ENCODE measurements at regions not wholly inside any gene's neighbourhood (a gene's known extent, or its start where the extent isn't known, plus 50 kb on each side); places are given as distances from the start of the nearest gene placed in this dataset.
"Not testable (repeated sequence)": the region's sequence is repeated elsewhere in the genome, so short reads cannot be mapped to it uniquely, and the experiment has no call there.

GRCh38 chr9:41839786-41840185 lies 289.4 kb downstream of the CNTNAP3B start:
- DNase-seq, result not testable (repeated sequence)

GRCh38 chr9:41838953-41839352 lies 290.3 kb downstream of the CNTNAP3B start:
- not testable (repeated sequence) for DNase-seq

DNA sequence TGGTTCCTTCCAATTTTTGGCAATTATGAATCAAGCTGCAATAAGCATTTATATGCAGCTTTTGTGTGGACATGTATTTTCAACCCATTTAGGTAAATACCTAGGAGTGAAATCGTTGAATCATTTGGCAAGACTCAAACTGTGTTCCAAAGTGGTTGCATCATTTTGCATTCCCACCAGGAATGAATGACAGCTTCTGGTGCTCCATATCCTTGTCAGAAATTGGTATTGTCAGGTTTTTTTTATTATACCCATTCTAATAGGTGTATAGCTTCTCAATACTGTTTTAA lies 290.7 kb downstream of the CNTNAP3B start:
- not testable (repeated sequence) for DNase-seq

DNA sequence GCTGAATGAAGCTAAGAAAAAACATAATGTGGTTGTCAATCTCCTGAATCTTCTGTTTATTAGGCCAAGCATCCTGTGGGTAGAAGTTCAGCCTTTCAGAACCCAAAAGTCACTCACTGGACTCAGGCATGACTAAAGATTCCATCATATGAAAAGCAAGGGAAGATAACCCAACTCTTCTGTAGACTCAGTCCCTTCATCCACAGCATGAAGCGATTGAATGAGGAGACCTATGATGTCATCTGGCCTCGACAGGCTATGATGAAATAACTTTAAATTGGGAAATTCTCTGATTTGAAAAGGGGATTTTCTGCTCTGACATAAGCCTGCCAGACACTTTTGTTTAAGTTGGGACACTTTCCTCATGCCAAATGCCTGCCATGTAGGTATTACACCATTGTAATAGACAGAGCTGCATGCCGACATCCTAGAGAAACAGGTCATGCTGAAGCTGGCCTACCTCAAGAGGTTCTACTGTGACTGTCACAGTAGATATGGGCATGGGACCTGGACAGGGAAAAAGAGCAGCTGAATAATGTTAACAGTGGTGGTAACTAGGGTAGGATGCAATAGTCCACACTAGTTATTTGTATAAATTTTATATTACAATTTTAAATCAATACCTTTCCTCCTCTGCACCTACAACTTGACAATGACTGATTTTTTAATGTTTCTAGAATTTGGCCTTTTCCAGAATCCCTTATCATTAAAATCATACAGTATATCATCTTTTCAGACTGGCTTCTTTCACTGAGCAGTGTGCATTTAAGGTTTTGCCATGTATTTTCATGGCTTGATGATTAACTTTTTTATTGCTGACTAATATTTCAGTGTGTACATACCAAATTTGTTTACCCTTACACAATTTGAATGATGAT lies 291.3 kb downstream of the CNTNAP3B start:
- DNase-seq, result not testable (repeated sequence)

DNA sequence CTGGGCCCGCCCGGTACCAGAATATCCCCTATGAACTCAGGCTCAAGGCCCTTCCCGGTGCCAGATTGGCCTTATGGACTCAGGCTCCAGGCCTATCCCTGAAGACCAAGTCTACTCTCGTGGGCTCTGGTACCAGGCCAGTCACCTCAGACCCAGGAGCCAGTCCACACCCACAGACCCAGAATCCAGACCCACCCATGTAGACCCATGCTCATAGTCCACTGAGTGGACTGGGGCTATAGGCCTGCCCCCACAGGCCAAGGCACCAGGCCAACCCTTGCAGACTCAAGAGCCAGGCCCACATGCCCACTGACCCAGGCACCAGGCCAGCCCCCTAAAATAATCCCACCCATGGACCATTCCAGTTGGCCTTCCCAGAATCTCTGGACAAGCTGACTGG lies 296.1 kb downstream of the CNTNAP3B start:
- DNase-seq, result not testable (repeated sequence)

DNA sequence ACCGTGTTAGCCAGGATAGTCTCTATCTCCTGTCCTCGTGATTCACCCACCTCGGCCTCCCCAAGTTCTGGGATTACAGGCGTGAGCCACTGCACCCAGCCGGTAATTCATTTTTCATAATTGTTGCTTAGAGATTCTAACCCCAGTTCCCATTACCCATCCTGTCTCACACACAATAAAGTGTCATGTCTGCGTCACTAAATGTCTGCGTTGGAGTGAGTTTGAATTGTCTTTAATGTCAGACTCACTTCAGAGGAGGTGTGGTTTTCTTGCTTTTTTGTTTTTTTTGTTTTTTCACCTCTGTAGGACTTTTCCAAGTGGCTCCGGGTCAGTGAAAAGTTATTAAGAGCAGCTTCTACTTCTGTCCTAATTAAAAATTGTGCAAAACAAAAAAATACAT lies 304.5 kb downstream of the CNTNAP3B start:
- DNase-seq, result not testable (repeated sequence)

- DNase-seq, result not testable (repeated sequence)
Measured at GRCh38 chr9:41802706-41803105, 326.5 kb downstream of the CNTNAP3B start.

- not testable (repeated sequence) for DNase-seq
Measured at GRCh38 chr9:41798684-41799083, 330.5 kb downstream of the CNTNAP3B start.

GRCh38 chr9:41790719-41791363 lies 338.4 kb downstream of the CNTNAP3B start:
- not testable (repeated sequence) for DNase-seq

DNA sequence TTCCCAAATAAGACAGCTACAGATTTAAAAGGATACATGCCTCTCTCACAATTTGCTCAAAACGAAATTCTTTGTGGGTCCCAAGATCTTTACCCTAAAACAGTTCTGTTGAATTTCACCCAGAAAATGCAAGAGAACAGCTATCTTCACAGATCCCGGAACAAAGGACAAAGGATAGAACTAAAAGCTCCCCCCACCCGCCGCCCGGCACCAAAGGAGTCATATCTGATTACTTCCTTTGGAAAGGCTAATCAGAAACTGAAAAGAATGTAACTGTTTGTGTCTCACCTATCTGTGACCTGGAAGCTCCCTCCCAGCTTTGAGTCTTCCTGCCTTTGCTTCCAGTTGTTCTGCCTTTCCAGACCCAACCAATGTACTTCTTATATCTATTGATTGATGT lies 339.2 kb downstream of the CNTNAP3B start:
- not testable (repeated sequence) for DNase-seq

GRCh38 chr9:41789387-41789786 lies 339.8 kb downstream of the CNTNAP3B start:
- DNase-seq, result not testable (repeated sequence)

- DNase-seq, result not testable (repeated sequence)
Measured at GRCh38 chr9:41787951-41788350, 341.3 kb downstream of the CNTNAP3B start.

DNA sequence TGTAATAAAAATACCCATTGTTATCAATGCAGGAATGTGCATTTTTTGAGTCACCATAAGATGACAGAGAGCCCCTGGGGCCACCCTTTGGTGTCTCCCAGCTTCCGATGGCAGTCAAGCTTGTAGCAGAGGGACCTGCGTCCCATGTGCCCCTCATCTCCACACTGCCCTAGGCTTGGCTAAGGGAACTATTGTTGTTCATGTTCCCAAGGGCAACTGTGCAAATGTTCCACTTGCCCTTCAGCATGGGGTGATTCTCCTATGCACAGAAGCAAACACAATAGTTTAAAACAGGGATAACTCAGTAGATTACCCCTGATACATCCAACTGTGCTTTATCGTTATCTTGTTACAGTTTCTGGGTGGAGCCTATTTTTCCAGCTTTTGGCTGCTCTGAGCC lies 342.0 kb downstream of the CNTNAP3B start:
- DNase-seq, result not testable (repeated sequence)

DNA sequence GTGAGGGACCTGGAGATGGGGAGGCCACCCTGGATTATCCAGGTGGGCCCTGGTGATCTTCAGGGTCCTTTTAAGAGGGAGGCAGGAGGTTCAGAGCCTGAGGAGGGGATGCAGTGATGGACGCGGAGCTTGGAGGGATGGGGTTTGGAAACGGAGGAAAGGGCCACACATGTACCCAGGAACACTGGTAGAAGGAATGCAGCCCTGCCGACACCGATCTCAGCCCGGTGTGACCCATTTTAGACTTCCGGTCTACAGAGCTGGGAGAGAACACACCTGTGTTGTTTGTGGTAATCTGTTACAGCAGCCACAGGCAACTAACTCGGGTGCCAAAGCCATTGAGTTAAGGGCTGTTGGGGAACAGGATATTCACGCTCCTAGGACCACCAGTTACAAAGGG lies 345.2 kb downstream of the CNTNAP3B start:
- DNase-seq, result not testable (repeated sequence)

- not testable (repeated sequence) for DNase-seq
Measured at GRCh38 chr9:41783070-41783810, 346.0 kb downstream of the CNTNAP3B start.

- DNase-seq, result not testable (repeated sequence)
Measured at GRCh38 chr9:41781899-41782298, 347.3 kb downstream of the CNTNAP3B start.

- not testable (repeated sequence) for DNase-seq
Measured at GRCh38 chr9:41779897-41780406, 349.3 kb downstream of the CNTNAP3B start.

GRCh38 chr9:41779192-41779591 lies 350.0 kb downstream of the CNTNAP3B start:
- not testable (repeated sequence) for DNase-seq

- not testable (repeated sequence) for DNase-seq
Measured at GRCh38 chr9:41778535-41779071, 350.6 kb downstream of the CNTNAP3B start.

GRCh38 chr9:41777536-41777935 lies 351.7 kb downstream of the CNTNAP3B start:
- not testable (repeated sequence) for DNase-seq

DNA sequence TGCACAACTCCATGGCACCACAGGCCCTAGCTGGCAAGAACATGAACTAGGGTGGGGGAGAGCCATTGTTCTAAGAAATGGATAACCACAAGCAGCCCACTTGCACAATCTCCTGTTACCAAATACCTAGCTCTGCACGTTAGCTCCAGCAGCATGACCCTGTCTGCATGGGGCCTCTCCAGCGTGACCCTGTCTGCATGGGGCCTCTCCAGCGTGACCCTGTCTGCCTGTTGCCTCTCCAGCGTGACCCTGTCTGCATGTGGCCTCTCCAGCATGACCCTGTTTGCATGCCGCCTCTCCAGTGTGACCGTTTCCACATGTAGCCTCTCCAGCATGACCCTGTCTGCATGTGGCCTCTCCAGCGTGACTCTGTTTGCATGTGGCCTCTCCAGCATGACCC lies 356.7 kb downstream of the CNTNAP3B start:
- not testable (repeated sequence) for DNase-seq

GRCh38 chr9:41771693-41772092 lies 357.5 kb downstream of the CNTNAP3B start:
- not testable (repeated sequence) for DNase-seq

- not testable (repeated sequence) for DNase-seq
Measured at GRCh38 chr9:41754822-41755221, 374.4 kb downstream of the CNTNAP3B start.

Measured in stimulated activated CD4-positive, alpha-beta T cell treated with anti-CD3 and anti-CD28 coated beads, Interleukin-12 subunit alpha, Interleukin-12 subunit beta, amount 100 ng/mL, for 4 hours (primary cell).